Immature natural killer cell (primary cell): ENCODE measurements at regions not wholly inside any gene's neighbourhood (a gene's known extent, or its start where the extent isn't known, plus 50 kb on each side); places are given as distances from the start of the nearest gene placed in this dataset.
"Not testable (repeated sequence)": the region's sequence is repeated elsewhere in the genome, so short reads cannot be mapped to it uniquely, and the experiment has no call there.

ENCODE experiments used
- DNase-seq, 3 donors: peaks; one replicate each; pipeline ENCODE4 v3.0.0; 2022; ENCODE audit warnings: mixed read lengths in 1 of 3
- H3K27ac Mint-ChIP-seq, 6 donors: one replicate each; pipeline ENCODE4 v1.8.0; 2020; ENCODE audit warnings: mixed read lengths in 6 of 6, mild to moderate bottlenecking in 5 of 6, inconsistent platforms in 4 of 6, moderate library complexity in 3 of 6
- H3K27me3 Mint-ChIP-seq, 3 donors: one replicate each; pipeline ENCODE4 v1.8.0; 2020 to 2021; ENCODE audit warnings: low read depth in 3 of 3, mild to moderate bottlenecking in 3 of 3, mixed read lengths in 3 of 3, moderate library complexity in 3 of 3, inconsistent platforms in 1 of 3
- H3K36me3 Mint-ChIP-seq, 3 donors: one replicate each; pipeline ENCODE4 v1.8.0; 2020; ENCODE audit warnings: mixed read lengths in 3 of 3, inconsistent platforms in 2 of 3, mild to moderate bottlenecking in 2 of 3
- H3K4me1 Mint-ChIP-seq, 2 donors: one replicate each; pipeline ENCODE4 v1.8.0; 2020; ENCODE audit warnings: inconsistent platforms in 2 of 2, mild to moderate bottlenecking in 2 of 2, mixed read lengths in 2 of 2, moderate library complexity in 1 of 2
- H3K4me3 Mint-ChIP-seq, 5 donors: one replicate each; pipeline ENCODE4 v1.8.0; 2020; ENCODE audit warnings: mild to moderate bottlenecking in 5 of 5, mixed read lengths in 5 of 5, inconsistent platforms in 3 of 5, moderate library complexity in 3 of 5
- H3K9me3 Mint-ChIP-seq, 6 donors: one replicate each; pipeline ENCODE4 v1.8.0; 2020; ENCODE audit warnings: mild to moderate bottlenecking in 6 of 6, mixed read lengths in 6 of 6, inconsistent platforms in 4 of 6, moderate library complexity in 3 of 6

DNA sequence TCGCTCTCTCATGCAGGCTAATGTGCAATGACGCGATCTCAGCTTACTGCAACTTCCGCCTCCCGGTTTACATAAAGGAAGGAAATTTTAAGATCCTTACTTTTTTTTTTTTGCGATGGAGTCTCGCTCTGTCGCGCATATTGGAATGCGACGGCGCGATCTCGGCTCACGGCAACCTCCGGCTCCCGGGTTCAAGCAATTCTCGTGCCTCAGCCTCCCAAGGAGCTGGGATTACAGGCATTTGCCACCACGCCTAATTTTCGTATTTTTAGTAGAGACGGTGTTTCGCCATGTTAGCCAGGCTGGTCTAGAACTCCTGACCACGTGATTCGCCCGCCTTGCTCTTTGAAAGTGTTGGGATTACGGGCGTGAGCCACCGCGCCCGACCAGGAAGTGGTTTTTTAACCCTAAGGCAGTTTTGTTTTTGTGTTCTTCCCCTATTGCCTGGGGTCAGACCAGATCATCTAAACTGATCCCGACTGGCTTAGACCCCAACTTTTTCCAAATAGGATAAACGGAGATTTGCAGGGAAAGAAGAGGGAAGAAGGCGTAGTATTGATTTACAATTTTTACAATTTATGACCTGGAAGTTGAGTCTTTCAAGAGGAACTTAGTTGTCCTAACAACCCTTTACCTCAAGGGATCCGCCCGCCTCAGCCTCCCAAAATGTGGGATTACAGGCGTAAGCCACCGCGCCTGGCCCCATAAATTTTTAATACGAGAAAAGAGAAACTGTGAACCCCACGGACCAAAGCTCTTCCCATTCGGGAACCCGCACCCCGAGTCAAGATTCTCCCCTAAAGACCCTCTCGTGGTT is 142.0 kb downstream of the ZNF737 start:
- H3K9me3 Mint-ChIP-seq: peaks cover 0 to 2% (median 0%) of the 10 kb centered on the region in 6 donors
- H3K27ac Mint-ChIP-seq: peak overlapping the region; percentile 80 to 96 (median 92)
- peaks cover 0 to 8% (median 0%) of the 10 kb centered on the region in 3 donors for H3K36me3 Mint-ChIP-seq
- H3K27me3 Mint-ChIP-seq: peaks cover 0 to 5% (median 2%) of the 10 kb centered on the region in 3 donors
- DNase-seq: peak; percentile 35 to 49 (median 36)
- peak overlapping the region; percentile 96 to 98 (median 96) for H3K4me3 Mint-ChIP-seq
- H3K4me1 Mint-ChIP-seq: peaks cover 11 to 25% of the 10 kb centered on the region in 2 donors

DNA sequence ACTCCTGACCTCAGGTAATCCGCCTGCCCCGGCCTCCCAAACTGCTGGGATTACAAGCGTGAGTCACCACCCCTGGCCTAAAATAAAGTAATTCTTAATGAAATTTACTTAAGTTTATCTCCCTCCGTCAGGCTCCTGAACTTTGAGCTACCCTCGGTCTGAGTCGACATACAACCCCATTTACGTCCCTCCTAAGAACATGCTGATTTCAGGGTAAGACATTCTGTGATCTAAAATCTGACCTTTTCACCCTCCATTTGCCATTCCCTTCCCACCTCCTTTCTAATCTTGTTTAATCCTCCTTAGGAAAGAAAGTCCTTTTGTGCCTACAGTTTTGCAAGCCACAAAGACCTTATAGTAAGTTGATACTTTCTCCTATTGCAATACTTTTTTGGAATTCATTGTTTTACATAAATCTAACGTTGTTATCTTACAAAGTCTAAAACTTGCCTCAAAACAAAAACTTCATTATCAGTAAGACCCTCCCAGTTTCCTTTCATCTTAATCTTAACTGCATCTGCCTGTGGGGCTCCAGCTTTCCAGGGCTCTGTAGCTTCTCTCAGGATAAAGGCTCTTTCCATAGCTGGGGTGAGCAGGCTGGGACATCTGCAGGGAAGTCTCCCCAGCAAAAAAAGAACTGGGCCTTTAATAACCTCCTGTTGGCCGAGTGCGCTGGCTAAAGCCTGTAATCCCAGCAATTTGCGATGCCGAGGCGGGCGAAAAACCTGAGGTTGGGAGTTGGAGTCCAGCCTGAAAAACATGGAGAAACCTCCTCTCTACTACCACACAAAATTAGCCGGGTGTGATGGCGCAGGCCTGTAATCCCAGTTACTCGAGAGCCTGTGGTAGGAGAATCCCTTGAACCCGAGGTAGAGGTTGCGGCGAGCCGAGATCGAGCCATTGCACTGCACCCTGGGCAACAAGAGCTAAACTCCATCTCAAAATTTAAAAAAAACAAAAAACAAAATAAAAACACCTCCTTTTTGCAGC is 143.1 kb downstream of the ZNF737 start:
- Mint-ChIP-seq H3K27ac (peak overlapping the region in 2 of 6 donors; percentile 1 to 39), H3K9me3 (peaks cover 0 to 2% (median 0%) of the 10 kb centered on the region in 6 donors), H3K27me3 (peaks cover 0 to 5% (median 2%) of the 10 kb centered on the region in 3 donors), H3K4me3 (peak overlapping the region; percentile 44 to 98 (median 96)), H3K36me3 (peaks cover 0 to 8% (median 0%) of the 10 kb centered on the region in 3 donors), H3K4me1 (peaks cover 11 to 25% of the 10 kb centered on the region in 2 donors)
- no peak for DNase-seq

DNA sequence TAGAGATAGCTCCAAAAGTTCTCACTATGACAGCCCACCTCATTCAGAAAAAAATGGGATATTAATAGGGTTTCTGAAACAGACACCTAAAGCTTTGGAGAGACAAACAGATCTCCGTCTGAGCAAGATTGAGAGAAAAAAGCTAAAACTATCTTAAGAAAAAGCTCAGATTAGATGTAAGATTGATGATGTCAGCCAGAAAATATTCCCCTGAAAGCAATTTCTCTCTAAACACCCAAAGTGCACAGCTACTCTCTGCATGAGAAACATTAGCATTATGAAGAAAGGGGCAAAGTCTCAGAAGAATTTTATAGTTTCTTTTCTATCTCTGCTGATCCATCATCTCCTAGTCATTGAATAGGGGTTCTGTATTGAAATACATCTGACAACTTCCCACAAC is 148.9 kb downstream of the ZNF737 start:
- H3K27me3 Mint-ChIP-seq: no peaks in the 10 kb centered on the region
- H3K4me1 Mint-ChIP-seq: no peaks in the 10 kb centered on the region
- H3K27ac Mint-ChIP-seq: no peak overlapping the region
- DNase-seq: no peak
- no peak overlapping the region for H3K4me3 Mint-ChIP-seq
- peaks cover 0 to 24% (median 8%) of the 10 kb centered on the region in 3 donors for H3K36me3 Mint-ChIP-seq
- H3K9me3 Mint-ChIP-seq: peaks cover 0 to 3% (median 0%) of the 10 kb centered on the region in 6 donors

DNA sequence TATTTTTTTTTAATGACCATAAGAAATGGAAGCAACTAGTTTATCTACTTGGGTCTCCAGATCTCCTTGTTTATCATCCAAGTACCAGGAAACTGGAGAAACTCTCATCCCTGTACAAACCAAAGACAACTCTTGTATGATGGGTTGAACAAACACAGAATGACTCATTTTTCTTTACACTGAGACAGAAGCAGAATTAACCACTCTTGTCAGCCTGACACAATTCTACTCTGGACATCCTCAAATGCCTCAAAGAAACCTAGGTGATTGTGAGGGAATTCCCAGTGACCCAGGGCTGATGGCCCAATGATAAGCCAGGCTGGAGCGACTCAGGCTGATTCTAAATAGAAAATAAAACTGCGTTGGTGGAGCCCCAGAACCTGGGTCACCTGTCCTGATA is 151.5 kb downstream of the ZNF737 start:
- no peaks in the 10 kb centered on the region for H3K27me3 Mint-ChIP-seq
- H3K27ac Mint-ChIP-seq: no peak overlapping the region
- H3K9me3 Mint-ChIP-seq: peaks cover 0 to 4% (median 0%) of the 10 kb centered on the region in 6 donors
- H3K4me1 Mint-ChIP-seq: no peaks in the 10 kb centered on the region
- H3K4me3 Mint-ChIP-seq: no peak overlapping the region
- peaks cover 0 to 26% (median 12%) of the 10 kb centered on the region in 3 donors for H3K36me3 Mint-ChIP-seq
- DNase-seq: no peak

DNA sequence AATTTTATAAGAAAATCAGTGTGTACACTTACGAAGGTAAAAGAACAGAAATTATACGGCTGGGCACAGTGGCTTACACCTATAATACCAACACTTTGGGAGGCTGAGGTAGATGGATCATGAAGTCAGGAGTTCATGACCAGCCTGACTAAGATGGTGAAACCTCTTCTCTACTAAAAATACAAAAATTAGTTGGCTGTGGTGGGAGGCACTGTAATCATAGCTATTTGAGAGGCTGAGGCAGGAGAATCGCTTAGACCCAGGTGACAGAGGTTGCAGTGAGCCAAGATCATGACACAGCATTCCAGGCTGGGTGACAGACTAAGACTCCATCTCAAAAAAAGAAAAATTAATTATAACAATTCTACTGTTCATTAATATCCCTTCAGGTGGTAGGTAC is 151.9 kb downstream of the ZNF737 start:
- Mint-ChIP-seq H3K36me3 (peaks cover 0 to 28% (median 14%) of the 10 kb centered on the region in 3 donors), H3K27ac (no peak overlapping the region), H3K4me1 (no peaks in the 10 kb centered on the region), H3K27me3 (no peaks in the 10 kb centered on the region), H3K4me3 (no peak overlapping the region), H3K9me3 (peaks cover 0 to 4% (median 0%) of the 10 kb centered on the region in 6 donors)
- DNase-seq: no peak

DNA sequence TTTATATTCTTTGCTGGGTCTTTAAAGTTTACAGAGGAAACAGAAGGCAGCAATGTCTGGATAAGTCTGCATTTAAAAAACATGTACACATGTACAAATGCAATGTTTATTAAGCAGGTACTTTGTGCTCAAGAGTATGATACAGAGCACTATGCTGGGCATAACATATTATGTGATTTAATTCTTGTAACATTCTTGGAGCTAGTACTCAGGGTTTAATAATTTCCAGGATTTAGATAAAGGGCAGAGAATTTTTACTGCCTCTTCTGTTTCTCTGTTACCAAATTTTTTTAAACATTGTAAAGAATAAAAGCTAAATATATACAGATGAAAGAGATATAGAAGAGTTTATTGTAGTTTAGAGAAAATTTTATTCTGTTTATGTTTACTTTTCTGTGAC is 152.7 kb downstream of the ZNF737 start:
- Mint-ChIP-seq H3K27me3 (no peaks in the 10 kb centered on the region), H3K9me3 (peaks cover 0 to 4% (median 0%) of the 10 kb centered on the region in 6 donors), H3K27ac (no peak overlapping the region), H3K4me3 (no peak overlapping the region), H3K36me3 (peaks cover 4 to 33% (median 19%) of the 10 kb centered on the region in 3 donors), H3K4me1 (no peaks in the 10 kb centered on the region)
- DNase-seq: no peak

DNA sequence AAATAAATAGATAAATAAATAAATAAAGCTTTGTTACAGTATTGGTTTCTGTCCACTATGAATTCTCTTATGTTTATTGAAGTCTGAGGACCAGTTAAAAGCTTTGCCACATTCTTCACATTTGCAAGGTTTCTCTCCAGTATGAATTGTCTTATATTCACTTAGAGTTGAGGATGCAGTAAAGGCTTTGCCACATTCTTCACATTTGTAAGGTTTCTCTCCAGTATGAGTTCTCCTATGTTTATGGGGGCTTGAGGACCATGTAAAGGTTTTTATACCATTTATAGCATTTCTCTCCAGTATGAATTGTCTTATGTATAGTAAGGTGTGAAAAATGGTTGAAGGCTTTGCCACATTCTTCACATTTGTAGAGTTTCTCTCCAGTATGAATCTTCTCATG is 168.3 kb downstream of the ZNF737 start:
- H3K9me3 Mint-ChIP-seq: peaks cover 25 to 72% (median 53%) of the 10 kb centered on the region in 6 donors
- H3K27ac Mint-ChIP-seq: no peak overlapping the region
- H3K4me3 Mint-ChIP-seq: no peak overlapping the region
- H3K4me1 Mint-ChIP-seq: no peaks in the 10 kb centered on the region
- no peak for DNase-seq
- H3K27me3 Mint-ChIP-seq: peaks cover 0 to 5% (median 2%) of the 10 kb centered on the region in 3 donors
- peaks cover 9 to 31% (median 22%) of the 10 kb centered on the region in 3 donors for H3K36me3 Mint-ChIP-seq

DNA sequence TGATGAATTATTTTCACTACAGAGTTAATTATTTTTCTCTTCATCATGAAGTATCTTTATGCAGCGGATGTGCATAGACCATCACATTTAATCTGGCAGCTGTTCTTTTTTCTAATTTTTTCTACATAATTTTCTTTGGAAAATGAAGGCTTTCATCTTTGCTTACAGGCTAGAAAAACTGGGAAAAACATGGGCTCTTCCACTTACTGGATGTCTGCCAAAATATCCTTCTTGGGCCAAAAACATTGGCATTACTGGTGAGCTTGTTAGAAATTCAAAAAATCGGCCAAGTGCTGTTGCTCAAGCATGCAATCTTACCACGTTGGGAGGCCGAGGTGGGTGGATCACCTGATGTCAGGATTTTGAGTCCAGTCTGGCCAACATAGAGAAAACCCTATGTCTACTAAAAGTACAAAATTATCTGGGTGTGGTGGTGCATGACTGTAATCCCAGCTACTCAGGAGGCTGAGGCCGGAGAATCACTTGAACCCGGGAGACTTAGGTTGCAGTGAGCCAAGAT is 176.8 kb downstream of the ZNF737 start:
- no peak overlapping the region for H3K4me3 Mint-ChIP-seq
- H3K4me1 Mint-ChIP-seq: no peaks in the 10 kb centered on the region
- H3K27ac Mint-ChIP-seq: no peak overlapping the region
- H3K36me3 Mint-ChIP-seq: no peaks in the 10 kb centered on the region
- peaks cover 0 to 5% (median 4%) of the 10 kb centered on the region in 3 donors for H3K27me3 Mint-ChIP-seq
- peaks cover 16 to 67% (median 46%) of the 10 kb centered on the region in 6 donors for H3K9me3 Mint-ChIP-seq
- DNase-seq: no peak

DNA sequence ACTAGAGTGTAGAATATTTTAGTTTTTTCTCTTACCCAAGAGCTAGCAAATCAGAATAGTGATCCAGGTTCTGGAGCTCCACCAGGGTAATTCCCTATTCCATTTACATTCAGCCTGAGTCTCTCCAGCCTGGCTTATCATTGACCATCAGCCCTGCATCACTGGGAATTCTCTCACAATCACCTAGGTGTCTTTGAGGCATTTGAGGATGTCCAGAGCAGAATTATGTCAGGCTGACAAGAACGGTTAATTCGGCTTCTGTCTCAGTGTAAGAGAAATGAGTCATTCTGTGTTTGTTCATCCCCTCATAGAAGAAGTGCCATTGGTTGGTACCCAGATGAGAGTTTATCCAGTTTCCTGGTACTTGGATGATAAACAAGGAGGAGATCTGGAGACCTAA is 180.5 kb downstream of the ZNF737 start:
- no peak overlapping the region for H3K4me3 Mint-ChIP-seq
- H3K4me1 Mint-ChIP-seq: no peaks in the 10 kb centered on the region
- no peak for DNase-seq
- H3K9me3 Mint-ChIP-seq: peaks cover 15 to 49% (median 45%) of the 10 kb centered on the region in 6 donors
- H3K27me3 Mint-ChIP-seq: peaks cover 0 to 4% (median 2%) of the 10 kb centered on the region in 3 donors
- H3K27ac Mint-ChIP-seq: no peak overlapping the region
- H3K36me3 Mint-ChIP-seq: peaks cover 0 to 2% (median 0%) of the 10 kb centered on the region in 3 donors

DNA sequence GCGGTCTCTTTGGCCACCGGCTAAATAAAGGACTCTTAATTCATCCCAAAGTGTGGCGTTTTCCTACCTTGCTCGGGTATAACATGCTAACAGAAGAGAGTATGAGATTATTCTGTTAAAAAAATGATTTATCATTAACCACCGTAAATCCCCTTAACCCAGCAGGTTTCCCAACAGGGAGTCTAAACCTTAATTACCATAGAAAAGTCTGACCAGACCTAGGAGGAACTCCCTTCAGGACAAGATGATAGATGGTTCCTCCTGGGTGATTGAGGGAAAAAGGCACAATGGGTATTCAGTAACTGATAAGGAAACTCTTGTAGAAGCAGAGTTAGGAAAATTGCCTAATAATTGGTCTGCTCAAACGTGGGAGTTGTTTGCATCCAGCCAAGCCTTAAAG is 193.7 kb downstream of the ZNF737 start:
- H3K27me3 Mint-ChIP-seq: peaks cover 0 to 4% (median 2%) of the 10 kb centered on the region in 3 donors
- no peak overlapping the region for H3K27ac Mint-ChIP-seq
- H3K36me3 Mint-ChIP-seq: peaks cover 0 to 4% (median 0%) of the 10 kb centered on the region in 3 donors
- DNase-seq: no peak
- peaks cover 3 to 24% (median 19%) of the 10 kb centered on the region in 6 donors for H3K9me3 Mint-ChIP-seq
- H3K4me3 Mint-ChIP-seq: no peak overlapping the region
- no peaks in the 10 kb centered on the region for H3K4me1 Mint-ChIP-seq

DNA sequence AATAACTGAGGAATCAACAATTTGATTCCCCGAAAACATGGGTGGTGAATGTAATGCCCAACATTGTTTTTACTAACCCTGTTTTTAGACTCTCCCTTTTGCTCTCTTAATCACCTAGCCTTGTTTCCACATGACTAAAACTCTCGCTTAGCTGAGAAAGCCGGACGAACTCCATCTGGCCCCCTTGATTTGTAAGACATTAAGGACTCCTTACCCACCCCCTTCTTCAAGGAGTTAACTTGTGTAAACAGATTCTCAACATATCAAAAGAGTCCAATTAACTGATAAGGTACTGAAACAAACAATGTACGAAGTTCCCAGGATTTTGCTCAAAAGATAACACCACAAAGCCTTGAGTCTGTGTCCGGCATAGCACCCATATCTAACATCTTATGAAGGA is 194.3 kb downstream of the ZNF737 start:
- H3K27ac Mint-ChIP-seq, H3K4me3 Mint-ChIP-seq, H3K36me3 Mint-ChIP-seq, DNase-seq, H3K27me3 Mint-ChIP-seq, H3K4me1 Mint-ChIP-seq: not testable (repeated sequence)
- peaks cover 3 to 25% (median 19%) of the 10 kb centered on the region in 6 donors for H3K9me3 Mint-ChIP-seq

DNA sequence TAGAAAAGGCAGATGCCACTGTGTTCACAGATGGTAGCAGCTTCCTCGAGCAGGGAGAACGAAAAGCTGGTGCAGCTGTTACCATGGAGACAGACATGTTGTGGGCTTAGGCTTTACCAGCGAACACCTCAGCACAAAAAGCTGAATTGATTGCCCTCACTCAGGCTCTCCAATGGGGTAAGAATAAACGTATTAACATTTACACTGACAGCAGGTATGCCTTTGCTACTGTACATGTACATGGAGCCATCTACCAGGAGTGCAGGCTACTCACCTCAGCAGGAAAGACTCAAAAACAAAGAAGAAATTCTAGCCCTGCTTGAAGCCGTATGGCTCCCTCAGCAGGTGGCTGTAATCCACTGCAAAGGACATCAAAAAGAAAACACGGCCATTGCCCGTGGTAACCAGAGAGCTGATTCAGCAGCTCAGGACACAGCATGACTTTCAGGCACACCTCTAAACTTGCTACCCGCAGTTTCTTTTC is 197.7 kb downstream of the ZNF737 start:
- no peak for DNase-seq
- H3K27me3 Mint-ChIP-seq: peaks cover 0 to 7% (median 3%) of the 10 kb centered on the region in 3 donors
- H3K9me3 Mint-ChIP-seq: peaks cover 2 to 26% (median 17%) of the 10 kb centered on the region in 6 donors
- H3K4me1 Mint-ChIP-seq: no peaks in the 10 kb centered on the region
- no peak overlapping the region for H3K4me3 Mint-ChIP-seq
- no peak overlapping the region for H3K27ac Mint-ChIP-seq
- H3K36me3 Mint-ChIP-seq: peaks cover 0 to 3% (median 0%) of the 10 kb centered on the region in 3 donors

DNA sequence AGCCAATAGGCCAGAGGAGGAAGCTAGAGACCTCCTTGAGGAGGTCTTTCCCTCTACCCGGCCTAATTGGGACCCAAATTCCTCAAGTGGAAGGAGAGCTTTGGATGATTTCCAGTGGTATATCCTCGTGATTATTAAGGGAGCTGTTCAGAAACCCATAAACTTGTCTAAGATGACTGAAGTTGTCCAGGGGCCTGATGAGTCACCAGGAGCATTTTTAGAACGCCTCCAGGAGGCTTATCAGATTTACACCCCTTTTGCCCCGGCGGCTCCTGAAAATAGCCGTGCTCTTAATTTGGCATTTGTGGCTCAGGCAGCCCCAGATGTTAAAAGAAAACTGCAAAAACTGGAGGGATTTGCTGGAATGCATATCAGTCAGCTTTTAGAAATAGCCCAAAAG is 198.1 kb downstream of the ZNF486 start:
- no peaks in the 10 kb centered on the region for H3K4me1 Mint-ChIP-seq
- no peak for DNase-seq
- H3K36me3 Mint-ChIP-seq: peaks cover 0 to 3% (median 0%) of the 10 kb centered on the region in 3 donors
- H3K27ac Mint-ChIP-seq: no peak overlapping the region
- peaks cover 3 to 26% (median 17%) of the 10 kb centered on the region in 6 donors for H3K9me3 Mint-ChIP-seq
- no peak overlapping the region for H3K4me3 Mint-ChIP-seq
- H3K27me3 Mint-ChIP-seq: peaks cover 0 to 4% (median 4%) of the 10 kb centered on the region in 3 donors
